WTC11 (cell line): ENCODE measurements at regions not wholly inside any gene's neighbourhood (a gene's known extent, or its start where the extent isn't known, plus 50 kb on each side); places are given as distances from the start of the nearest gene placed in this dataset.

Experiments
- CREM ChIP-seq: sonication (generic); formaldehyde crosslinking; IDR thresholded peaks from 2 replicates; pipeline ENCODE4 v1.8.1; 2022; ENCODE audit warnings: mild to moderate bottlenecking, missing genetic modification reagents, moderate library complexity
- CTCF ChIP-seq: fragments of 200-600 bp; IDR thresholded peaks from 2 replicates; pipeline ENCODE4 v1.8.0; 2022; ENCODE audit warnings: antibody characterized with exemption
- FOXK1 ChIP-seq: sonication (generic); formaldehyde crosslinking; IDR thresholded peaks from 2 replicates; pipeline ENCODE4 v1.8.0; 2022; ENCODE audit warnings: mild to moderate bottlenecking, moderate library complexity, missing genetic modification reagents
- MLX ChIP-seq: sonication (generic); formaldehyde crosslinking; IDR thresholded peaks from 2 replicates; pipeline ENCODE4 v1.8.1; 2023; ENCODE audit warnings: mild to moderate bottlenecking, missing genetic modification reagents, moderate library complexity
- NR3C1 ChIP-seq: sonication (generic); formaldehyde crosslinking; conservative IDR thresholded peaks from 2 replicates; pipeline ENCODE4 v1.8.1; 2023; ENCODE audit warnings: low read depth, mild to moderate bottlenecking, missing genetic modification reagents
- PREB ChIP-seq: sonication (generic); formaldehyde crosslinking; IDR thresholded peaks from 2 replicates; pipeline ENCODE4 v1.8.1; 2022; ENCODE audit warnings: mild to moderate bottlenecking, missing genetic modification reagents, moderate library complexity, borderline replicate concordance
- SP1 ChIP-seq: sonication (generic); formaldehyde crosslinking; conservative IDR thresholded peaks from 2 replicates; pipeline ENCODE4 v1.8.1; 2022; ENCODE audit warnings: missing genetic modification reagents
- ZNF263 ChIP-seq: sonication (generic); formaldehyde crosslinking; IDR thresholded peaks from 2 replicates; pipeline ENCODE4 v1.8.1; 2022; ENCODE audit warnings: low read depth, mild to moderate bottlenecking, moderate library complexity, missing genetic modification reagents
- ZNF512 ChIP-seq: sonication (generic); formaldehyde crosslinking; IDR thresholded peaks from 2 replicates; pipeline ENCODE4 v1.8.1; 2022; ENCODE audit warnings: missing genetic modification reagents, borderline replicate concordance

GRCh38 chr4:14596028-14596427 lies 406.3 kb upstream of the CPEB2 start:
- TF ChIP-seq CTCF = no peak
- TF ChIP-seq PREB (CRISPR knock-in tag) = no peak
- TF ChIP-seq MLX (CRISPR knock-in tag) = no peak
- no peak for TF ChIP-seq ZNF512 (CRISPR knock-in tag)
- TF ChIP-seq ZNF263 = no peak
- no peak for TF ChIP-seq SP1 (CRISPR knock-in tag)
- no peak for TF ChIP-seq CREM (CRISPR knock-in tag)
- TF ChIP-seq NR3C1 = no peak
- TF ChIP-seq FOXK1 (CRISPR knock-in tag) = no peak
